ENCODE measurements at regions not wholly inside any gene's neighbourhood (a gene's known extent, or its start where the extent isn't known, plus 50 kb on each side); places are given as distances from the start of the nearest gene placed in this dataset.

DNA sequence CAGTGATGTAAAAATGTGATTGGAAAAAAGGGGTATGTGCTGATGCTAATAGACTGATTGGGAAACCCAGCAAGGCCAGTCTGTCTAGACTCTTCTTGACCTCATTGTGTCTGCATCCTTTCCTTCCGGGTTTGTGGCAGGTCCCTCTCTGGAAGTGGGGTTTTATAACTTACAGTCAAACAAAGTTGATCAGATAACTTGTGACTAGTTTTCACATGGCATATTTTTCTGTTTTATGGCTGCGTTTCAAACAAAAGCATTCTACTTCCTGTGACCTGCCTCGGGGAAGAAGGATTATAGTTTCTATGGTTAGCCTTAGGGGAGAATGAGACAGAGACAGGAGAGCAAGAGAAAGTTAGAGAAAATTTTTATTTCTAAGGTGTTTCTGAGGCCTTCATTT is 188.7 kb upstream of the HNMT start:
- TF ChIP-seq, protein P1, sequence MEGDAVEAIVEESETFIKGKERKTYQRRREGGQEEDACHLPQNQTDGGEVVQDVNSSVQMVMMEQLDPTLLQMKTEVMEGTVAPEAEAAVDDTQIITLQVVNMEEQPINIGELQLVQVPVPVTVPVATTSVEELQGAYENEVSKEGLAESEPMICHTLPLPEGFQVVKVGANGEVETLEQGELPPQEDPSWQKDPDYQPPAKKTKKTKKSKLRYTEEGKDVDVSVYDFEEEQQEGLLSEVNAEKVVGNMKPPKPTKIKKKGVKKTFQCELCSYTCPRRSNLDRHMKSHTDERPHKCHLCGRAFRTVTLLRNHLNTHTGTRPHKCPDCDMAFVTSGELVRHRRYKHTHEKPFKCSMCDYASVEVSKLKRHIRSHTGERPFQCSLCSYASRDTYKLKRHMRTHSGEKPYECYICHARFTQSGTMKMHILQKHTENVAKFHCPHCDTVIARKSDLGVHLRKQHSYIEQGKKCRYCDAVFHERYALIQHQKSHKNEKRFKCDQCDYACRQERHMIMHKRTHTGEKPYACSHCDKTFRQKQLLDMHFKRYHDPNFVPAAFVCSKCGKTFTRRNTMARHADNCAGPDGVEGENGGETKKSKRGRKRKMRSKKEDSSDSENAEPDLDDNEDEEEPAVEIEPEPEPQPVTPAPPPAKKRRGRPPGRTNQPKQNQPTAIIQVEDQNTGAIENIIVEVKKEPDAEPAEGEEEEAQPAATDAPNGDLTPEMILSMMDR (IDR thresholded peaks at IDR 0.05), result no peak
- TF ChIP-seq POLR2A (IDR thresholded peaks at IDR 0.05), result no peak
